Endothelial cell of umbilical vein (primary cell): ENCODE measurements at regions not wholly inside any gene's neighbourhood (a gene's known extent, or its start where the extent isn't known, plus 50 kb on each side); places are given as distances from the start of the nearest gene placed in this dataset.

ENCODE experiments used
- BruUV-seq: library from RNA; stranded (reverse); fragments of 400-500 nt; replicated peaks from 2 replicates; lab custom pipeline; 2021; lab: Mats Ljungman, UMichigan
- CTCF ChIA-PET: fragments of 300-600, 350-600 bp; sonication (Branson Sonifier 250); formaldehyde crosslinking; loops from one replicate; lab custom pipeline; 2021; ENCODE audit warnings: antibody characterized with exemption, inconsistent platforms; lab: Charles Lee
- POLR2A ChIA-PET: fragments of 300-600, 350-600 bp; sonication (Branson Sonifier 250); formaldehyde crosslinking; loops from one replicate; lab custom pipeline; 2021; ENCODE audit warnings: antibody characterized with exemption, inconsistent platforms; lab: Charles Lee
- DNase-seq: peaks from one replicate; pipeline ENCODE4 v3.0.0-alpha.2; 2011; ENCODE audit warnings: low read depth, low spot score
- FAIRE-seq: peaks from 2 replicates; lab custom pipeline; 2011; peaks lifted over from hg19 to GRCh38; lab: Jason Lieb, UNC
- H2AFZ ChIP-seq: 2 replicates; pipeline ENCODE4 v1.6.0; 2012; ENCODE audit warnings: low read depth, low read length, control low read depth, inconsistent platforms
- H3K27ac ChIP-seq: 2 replicates; pipeline ENCODE4 v1.5.1; 2011; ENCODE audit warnings: low read depth, mild to moderate bottlenecking, control low read depth, low read length, moderate library complexity; ENCODE audit not compliant: insufficient read depth
- H3K27me3 ChIP-seq, 2 experiments: 2 replicates each; pipeline versions ENCODE4 v1.6.0 to v1.6.1; 2011; ENCODE audit warnings: low read length in 2 of 2, mixed read lengths in 1 of 2; ENCODE audit not compliant: control insufficient read depth in 2 of 2, insufficient read depth in 2 of 2
- H3K36me3 ChIP-seq, 2 experiments: 2 replicates in 1 of 2; 3 replicates in 1 of 2; pipeline ENCODE4 v1.5.1; 2011; ENCODE audit warnings: low read length in 2 of 2, mild to moderate bottlenecking in 1 of 2, moderate library complexity in 1 of 2; ENCODE audit not compliant: control insufficient read depth in 2 of 2, insufficient read depth in 2 of 2; ENCODE audit errors: extremely low read depth in 1 of 2
- H3K4me1 ChIP-seq: 3 replicates; pipeline ENCODE4 v1.5.1; 2011; ENCODE audit warnings: mild to moderate bottlenecking, low read length; ENCODE audit not compliant: control insufficient read depth, insufficient read depth; ENCODE audit errors: extremely low read depth
- H3K4me2 ChIP-seq: 2 replicates; pipeline ENCODE4 v1.6.1; 2011; ENCODE audit warnings: low read length, control low read depth, mixed read lengths; ENCODE audit not compliant: insufficient read depth
- H3K4me3 ChIP-seq, 3 experiments: fragments of 200-600 bp in 1 of 3; sonication (generic), shearing (Covaris generic) in 1 of 3; replicated peaks in 1 of 3; 2 replicates each; pipeline ENCODE4 v1.5.1; 2011 to 2016; ENCODE audit warnings: control low read depth in 3 of 3, low read length in 3 of 3, mild to moderate bottlenecking in 2 of 3, inconsistent platforms in 1 of 3, low read depth in 1 of 3, moderate library complexity in 1 of 3; ENCODE audit not compliant: insufficient read depth in 1 of 3
- H3K79me2 ChIP-seq: 2 replicates; pipeline ENCODE4 v1.6.0; 2012; ENCODE audit warnings: low read length, inconsistent platforms; ENCODE audit not compliant: control insufficient read depth, insufficient read depth
- H3K9ac ChIP-seq: replicated peaks from 2 replicates; pipeline ENCODE3; 2011; ENCODE audit warnings: low read length, control low read depth; ENCODE audit not compliant: insufficient read depth; ENCODE audit errors: extremely low read depth
- H3K9me1 ChIP-seq: replicated peaks from 3 replicates; pipeline ENCODE4 v1.6.0; 2011; ENCODE audit warnings: mild to moderate bottlenecking, low read length; ENCODE audit not compliant: control insufficient read depth, insufficient read depth; ENCODE audit errors: extremely low read depth
- H3K9me3 ChIP-seq: replicated peaks from 2 replicates; pipeline ENCODE4 v1.5.1; 2012; ENCODE audit warnings: low read length, inconsistent platforms; ENCODE audit not compliant: control insufficient read depth, insufficient read depth
- H4K20me1 ChIP-seq: replicated peaks from 2 replicates; pipeline ENCODE3; 2011; ENCODE audit warnings: mild to moderate bottlenecking, low read length; ENCODE audit not compliant: control insufficient read depth, insufficient read depth; ENCODE audit errors: extremely low read depth
- EZH2 ChIP-seq: IDR thresholded peaks from 2 replicates; pipeline ENCODE4 v1.6.1; 2012; ENCODE audit warnings: borderline replicate concordance, low read depth, mild to moderate bottlenecking, moderate library complexity, low read length, inconsistent platforms; ENCODE audit not compliant: severe bottlenecking
- FOS ChIP-seq: IDR thresholded peaks from 2 replicates; pipeline ENCODE4 v1.6.1; 2011; ENCODE audit warnings: mild to moderate bottlenecking, low read length, moderate library complexity, borderline replicate concordance; ENCODE audit not compliant: insufficient read depth
- GATA2 ChIP-seq: IDR thresholded peaks from 2 replicates; pipeline ENCODE4 v1.7.0; 2011; ENCODE audit warnings: low read depth, mild to moderate bottlenecking, moderate library complexity, mixed read lengths, low read length; ENCODE audit not compliant: insufficient read length, insufficient read depth
- JUN ChIP-seq: IDR thresholded peaks from 2 replicates; pipeline ENCODE4 v1.6.1; 2011; ENCODE audit warnings: borderline replicate concordance, low read depth; ENCODE audit not compliant: insufficient read length, insufficient read depth
- MYC ChIP-seq: IDR thresholded peaks from one replicate; pipeline ENCODE4 v1.6.1; 2011; ENCODE audit warnings: mild to moderate bottlenecking, low read depth, low read length
- POLR2A ChIP-seq: IDR thresholded peaks from 2 replicates; pipeline ENCODE4 v1.6.1; 2012; ENCODE audit warnings: low read depth, mild to moderate bottlenecking, control low read depth, low read length
- POLR2AphosphoS5 ChIP-seq: IDR thresholded peaks from 2 replicates; pipeline ENCODE4 v1.6.1; 2012; ENCODE audit warnings: low read depth, mild to moderate bottlenecking, control low read depth, low read length, moderate library complexity; ENCODE audit not compliant: insufficient read depth
- dilution Hi-C: fragments of 300-500 bp; cut with MboI; formaldehyde crosslinking; loops from one replicate; pipeline ENCODE4 v1.15.0; 2019; ENCODE audit warnings: low sequenced_read_pairs; ENCODE audit not compliant: extremely low pct_ligation_motif_present
- intact Hi-C: fragments of 100-400 bp; cut with micrococcal nuclease; formaldehyde crosslinking; loops from one replicate; pipeline ENCODE4 v1.10.0; 2022
- TF ChIP-seq, protein P1 (sequence below), 2 donors: IDR thresholded peaks; 1 replicate in 1 of 2; 2 replicates in 1 of 2; pipeline ENCODE4 v1.5.1; 2011; ENCODE audit warnings: low read length in 2 of 2, mild to moderate bottlenecking in 2 of 2, moderate library complexity in 2 of 2, control low read depth in 1 of 2, inconsistent platforms in 1 of 2, low read depth in 1 of 2; ENCODE audit not compliant: insufficient read depth in 1 of 2; ENCODE audit errors: extremely low read depth in 1 of 2
- TF ChIP-seq, protein P2 (sequence below): IDR thresholded peaks from 2 replicates; pipeline ENCODE4 v1.6.1; 2011; ENCODE audit not compliant: insufficient read depth, insufficient read length

DNA sequence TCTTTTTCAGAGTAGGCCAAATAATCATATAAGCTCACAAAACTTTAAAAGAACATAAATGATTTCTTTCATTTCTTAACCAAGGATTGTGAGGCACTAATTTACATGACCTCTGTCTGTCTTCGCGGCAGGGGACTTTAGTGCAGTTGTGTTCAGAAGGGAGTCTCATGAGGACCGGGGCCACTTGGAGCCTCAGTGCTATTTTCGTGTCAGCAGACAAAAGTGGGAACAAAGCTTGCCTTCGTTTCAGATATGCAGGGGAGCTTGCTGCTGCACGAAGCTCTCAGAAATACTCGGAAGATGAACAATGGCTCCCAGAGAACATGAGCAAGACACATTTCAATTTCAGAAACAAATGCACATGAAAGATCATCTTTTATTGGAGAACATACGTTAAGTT is 497.0 kb downstream of the CDH26 start:
- BruUV-seq = no TSS peak
- Histone ChIP-seq H3K9me3 (peaks cover 10% of the 10 kb centered on the region), H2AFZ (no peak overlapping the region), H3K4me3 (no peak overlapping the region), H3K27me3 (no peaks in the 10 kb centered on the region), H3K9ac (no peak overlapping the region), H3K4me1 (no peaks in the 10 kb centered on the region), H3K4me2 (no peak overlapping the region), H3K79me2 (no peaks in the 10 kb centered on the region), H3K36me3 (no peaks in the 10 kb centered on the region), H3K9me1 (no peaks in the 10 kb centered on the region), H4K20me1 (no peaks in the 10 kb centered on the region), H3K27ac (no peak overlapping the region)
- CTCF ChIA-PET = no interaction called here
- DNase-seq (no peak), FAIRE-seq (no peak)
- POLR2A ChIA-PET = no interaction called here
- TF ChIP-seq, protein P1, sequence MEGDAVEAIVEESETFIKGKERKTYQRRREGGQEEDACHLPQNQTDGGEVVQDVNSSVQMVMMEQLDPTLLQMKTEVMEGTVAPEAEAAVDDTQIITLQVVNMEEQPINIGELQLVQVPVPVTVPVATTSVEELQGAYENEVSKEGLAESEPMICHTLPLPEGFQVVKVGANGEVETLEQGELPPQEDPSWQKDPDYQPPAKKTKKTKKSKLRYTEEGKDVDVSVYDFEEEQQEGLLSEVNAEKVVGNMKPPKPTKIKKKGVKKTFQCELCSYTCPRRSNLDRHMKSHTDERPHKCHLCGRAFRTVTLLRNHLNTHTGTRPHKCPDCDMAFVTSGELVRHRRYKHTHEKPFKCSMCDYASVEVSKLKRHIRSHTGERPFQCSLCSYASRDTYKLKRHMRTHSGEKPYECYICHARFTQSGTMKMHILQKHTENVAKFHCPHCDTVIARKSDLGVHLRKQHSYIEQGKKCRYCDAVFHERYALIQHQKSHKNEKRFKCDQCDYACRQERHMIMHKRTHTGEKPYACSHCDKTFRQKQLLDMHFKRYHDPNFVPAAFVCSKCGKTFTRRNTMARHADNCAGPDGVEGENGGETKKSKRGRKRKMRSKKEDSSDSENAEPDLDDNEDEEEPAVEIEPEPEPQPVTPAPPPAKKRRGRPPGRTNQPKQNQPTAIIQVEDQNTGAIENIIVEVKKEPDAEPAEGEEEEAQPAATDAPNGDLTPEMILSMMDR (IDR thresholded peaks at IDR 0.05; ENCODE audit: extremely low read depth in 1 of 2, insufficient read depth in 1 of 2, low read depth in 1 of 2, low read length in 2 of 2) = no peak
- no peak for TF ChIP-seq FOS
- no peak for TF ChIP-seq GATA2
- TF ChIP-seq POLR2AphosphoS5 = no peak
- no peak for TF ChIP-seq JUN
- no peak for TF ChIP-seq EZH2
- TF ChIP-seq POLR2A = no peak
- TF ChIP-seq, protein P2, sequence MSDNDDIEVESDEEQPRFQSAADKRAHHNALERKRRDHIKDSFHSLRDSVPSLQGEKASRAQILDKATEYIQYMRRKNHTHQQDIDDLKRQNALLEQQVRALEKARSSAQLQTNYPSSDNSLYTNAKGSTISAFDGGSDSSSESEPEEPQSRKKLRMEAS = no peak
- no peak for TF ChIP-seq MYC
- intact Hi-C loops = no loop called here
- dilution Hi-C loops = no loop called here
